Fibroblast of mammary gland (primary cell): ENCODE measurements at regions not wholly inside any gene's neighbourhood (a gene's known extent, or its start where the extent isn't known, plus 50 kb on each side); places are given as distances from the start of the nearest gene placed in this dataset.
A peak's percentile ranks its signal among the peaks of the same experiment; 100 is the strongest.

ENCODE experiments used
- DNase-seq: peaks from one replicate; pipeline ENCODE4 v3.0.0-alpha.2; 2010; ENCODE audit warnings: low read depth
- H3K4me3 ChIP-seq: 2 replicates; pipeline ENCODE4 v1.5.1; 2011; ENCODE audit warnings: low read depth, mild to moderate bottlenecking, low read length, moderate library complexity; ENCODE audit not compliant: control insufficient read depth
- CTCF ChIP-seq: conservative IDR thresholded peaks from 2 replicates; pipeline ENCODE4 v1.5.1; 2011; ENCODE audit warnings: low read depth, low read length, inconsistent platforms; ENCODE audit not compliant: control insufficient read depth, insufficient read depth

- DNase-seq, result no peak
- TF ChIP-seq CTCF, result no peak
- H3K4me3 ChIP-seq, result no peak overlapping the region
Measured at GRCh38 chr5:149441986-149442385, 62.9 kb upstream of the IL17B start.

- TF ChIP-seq CTCF, result no peak
- H3K4me3 ChIP-seq, result no peak overlapping the region
- no peak for DNase-seq
Measured at GRCh38 chr5:149441194-149441753, 62.2 kb upstream of the IL17B start.

GRCh38 chr5:149439899-149440542 is 60.9 kb upstream of the IL17B start:
- H3K4me3 ChIP-seq, result no peak overlapping the region
- peak; percentile 46 for TF ChIP-seq CTCF
- DNase-seq, result peak; percentile 58

- no peak overlapping the region for H3K4me3 ChIP-seq
- TF ChIP-seq CTCF, result no peak
- no peak for DNase-seq
Measured at GRCh38 chr5:149438711-149439132, 59.6 kb upstream of the IL17B start.

- no peak overlapping the region for H3K4me3 ChIP-seq
- no peak for DNase-seq
- TF ChIP-seq CTCF, result no peak
Measured at GRCh38 chr5:149438281-149438680, 59.2 kb upstream of the IL17B start.

- no peak for TF ChIP-seq CTCF
- DNase-seq, result no peak
- no peak overlapping the region for H3K4me3 ChIP-seq
Measured at GRCh38 chr5:149437391-149438040, 58.4 kb upstream of the IL17B start.
